DOHH2 (cell line): ENCODE measurements at regions not wholly inside any gene's neighbourhood (a gene's known extent, or its start where the extent isn't known, plus 50 kb on each side); places are given as distances from the start of the nearest gene placed in this dataset.

Source experiments
- CTCF ChIP-seq: fragments of 200-600 bp; sonication (generic); IDR thresholded peaks from one replicate; pipeline ENCODE4 v1.5.1; 2014; ENCODE audit warnings: antibody characterized with exemption, mild to moderate bottlenecking, low read depth, low read length; ENCODE audit not compliant: poor library complexity, severe bottlenecking
- EZH2phosphoT487 ChIP-seq: fragments of 200-600 bp; sonication (generic); IDR thresholded peaks from 2 replicates; pipeline ENCODE4 v1.6.1; 2017; ENCODE audit warnings: borderline replicate concordance, mild to moderate bottlenecking, antibody characterized with exemption, low read length, moderate library complexity, mixed read lengths

DNA sequence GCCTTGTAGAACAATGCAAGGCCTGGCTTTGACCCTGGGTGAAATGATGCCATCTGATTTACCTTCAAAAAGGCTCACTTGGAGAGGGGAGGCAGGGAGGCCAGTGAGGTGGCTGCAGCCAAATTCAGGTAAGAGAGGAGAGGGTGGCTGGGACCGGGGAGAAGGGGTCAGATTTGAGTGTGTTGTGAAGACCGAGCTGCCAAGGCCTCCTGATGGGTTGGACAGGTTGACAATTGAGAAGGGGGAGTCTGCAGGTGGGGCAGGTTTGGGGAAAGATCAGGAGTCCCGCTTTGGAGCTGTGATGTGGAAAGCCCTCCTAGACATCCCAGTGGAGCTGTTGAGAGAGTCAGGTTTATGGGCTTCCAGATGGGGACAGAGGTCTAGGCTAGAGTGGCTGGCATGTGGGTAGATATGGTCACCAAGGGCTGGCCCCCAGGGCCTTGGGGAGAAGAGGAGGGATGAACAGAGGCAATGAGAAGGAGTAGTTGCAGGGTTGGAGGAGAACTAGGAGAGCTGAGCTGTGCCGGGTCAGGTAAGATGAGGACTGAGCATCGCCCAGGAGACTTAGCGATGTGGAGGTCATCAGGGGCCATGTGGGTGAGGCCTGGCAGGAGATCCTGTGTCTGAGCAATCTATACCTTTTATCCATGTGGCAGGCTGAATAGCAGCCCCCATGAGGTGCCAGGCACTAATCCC, 70.5 kb upstream of the TOX2 start:
- TF ChIP-seq CTCF = no peak
- no peak for TF ChIP-seq EZH2phosphoT487
